CD14-positive monocyte (primary cell): ENCODE measurements at regions not wholly inside any gene's neighbourhood (a gene's known extent, or its start where the extent isn't known, plus 50 kb on each side); places are given as distances from the start of the nearest gene placed in this dataset.
"Not testable (repeated sequence)": the region's sequence is repeated elsewhere in the genome, so short reads cannot be mapped to it uniquely, and the experiment has no call there.

Source experiments
- DNase-seq, 3 donors: peaks; one replicate each; pipeline ENCODE4 v3.0.0-alpha.2; 2011 to 2022
- H2AFZ ChIP-seq: 2 replicates; pipeline ENCODE4 v1.6.0; 2012; ENCODE audit warnings: mild to moderate bottlenecking, low read depth, low read length, inconsistent platforms; ENCODE audit not compliant: insufficient read depth, poor library complexity, severe bottlenecking
- H3K27ac ChIP-seq, 2 donors: 1 replicate in 1 of 2; 2 replicates in 1 of 2; pipeline ENCODE4 v1.5.1; 2012 to 2013; ENCODE audit warnings: low read length in 2 of 2, control low read depth in 1 of 2, inconsistent platforms in 1 of 2, low read depth in 1 of 2, mild to moderate bottlenecking in 1 of 2
- H3K27me3 ChIP-seq, 2 donors: one replicate each; pipeline versions ENCODE4 v1.6.0 to v1.6.1; 2011 to 2013; ENCODE audit warnings: low read length in 2 of 2; ENCODE audit not compliant: control insufficient read depth in 2 of 2, insufficient read depth in 2 of 2
- H3K36me3 ChIP-seq, 2 donors: replicated peaks in 1 of 2; 1 replicate in 1 of 2; 2 replicates in 1 of 2; pipeline versions ENCODE4 v1.5.1 to v1.6.1; 2012 to 2013; ENCODE audit warnings: low read length in 2 of 2, control low read depth in 1 of 2, inconsistent platforms in 1 of 2, mild to moderate bottlenecking in 1 of 2; ENCODE audit not compliant: insufficient read depth in 2 of 2, control insufficient read depth in 1 of 2
- H3K4me1 ChIP-seq, 2 donors: 1 replicate in 1 of 2; 2 replicates in 1 of 2; pipeline versions ENCODE4 v1.5.1 to v1.6.1; 2012 to 2013; ENCODE audit warnings: low read length in 2 of 2, control low read depth in 1 of 2, inconsistent platforms in 1 of 2, mild to moderate bottlenecking in 1 of 2, moderate library complexity in 1 of 2; ENCODE audit not compliant: insufficient read depth in 2 of 2, control insufficient read depth in 1 of 2
- H3K4me2 ChIP-seq: replicated peaks from 2 replicates; pipeline ENCODE3; 2012; ENCODE audit warnings: low read length, moderate library complexity, mild to moderate bottlenecking; ENCODE audit not compliant: poor library complexity, severe bottlenecking; ENCODE audit errors: extremely low read depth
- H3K4me3 ChIP-seq, 3 experiments: fragments of 200-600 bp in 1 of 3; sonication (generic) in 1 of 3; replicated peaks in 1 of 3; 1 replicate in 2 of 3; 2 replicates in 1 of 3; pipeline ENCODE4 v1.5.1; 2011 to 2013; ENCODE audit warnings: low read length in 3 of 3, mild to moderate bottlenecking in 3 of 3, control low read depth in 2 of 3, low read depth in 2 of 3, inconsistent platforms in 1 of 3, moderate library complexity in 1 of 3
- H3K79me2 ChIP-seq: 2 replicates; pipeline ENCODE4 v1.6.0; 2012; ENCODE audit warnings: mild to moderate bottlenecking, control low read depth, inconsistent platforms, low read length, moderate library complexity; ENCODE audit not compliant: insufficient read depth
- H3K9ac ChIP-seq: 2 replicates; pipeline ENCODE4 v1.6.0; 2017; ENCODE audit warnings: low read length, mild to moderate bottlenecking; ENCODE audit not compliant: insufficient read depth, poor library complexity, severe bottlenecking
- H3K9me3 ChIP-seq, 2 donors: replicated peaks in 1 of 2; 1 replicate in 1 of 2; 2 replicates in 1 of 2; pipeline versions ENCODE4 v1.5.1 to v1.6.1; 2012 to 2013; ENCODE audit warnings: low read length in 2 of 2, control low read depth in 1 of 2; ENCODE audit not compliant: control insufficient read depth in 1 of 2, insufficient read depth in 1 of 2
- H4K20me1 ChIP-seq: 2 replicates; pipeline ENCODE4 v1.6.0; 2012; ENCODE audit warnings: mild to moderate bottlenecking, low read length, control low read depth, moderate library complexity; ENCODE audit not compliant: insufficient read depth
- H3K27ac Mint-ChIP-seq, 7 donors: one replicate each; pipeline ENCODE4 v1.8.0; 2020; ENCODE audit warnings: mild to moderate bottlenecking in 7 of 7, mixed read lengths in 7 of 7, moderate library complexity in 6 of 7, inconsistent platforms in 2 of 7
- H3K27me3 Mint-ChIP-seq, 3 donors: one replicate each; pipeline ENCODE4 v1.8.0; 2021 to 2022; ENCODE audit warnings: low read depth in 3 of 3, mild to moderate bottlenecking in 3 of 3, mixed read lengths in 3 of 3, moderate library complexity in 3 of 3, inconsistent platforms in 1 of 3
- H3K36me3 Mint-ChIP-seq, 2 donors: one replicate each; pipeline ENCODE4 v1.8.0; 2020; ENCODE audit warnings: mixed read lengths in 2 of 2, inconsistent platforms in 1 of 2, mild to moderate bottlenecking in 1 of 2
- H3K4me1 Mint-ChIP-seq: one replicate; pipeline ENCODE4 v1.8.0; 2020; ENCODE audit warnings: mild to moderate bottlenecking, mixed read lengths
- H3K4me3 Mint-ChIP-seq, 2 donors: one replicate each; pipeline ENCODE4 v1.8.0; 2020; ENCODE audit warnings: mild to moderate bottlenecking in 2 of 2, mixed read lengths in 2 of 2, moderate library complexity in 1 of 2
- H3K9me3 Mint-ChIP-seq, 7 donors: one replicate each; pipeline ENCODE4 v1.8.0; 2020 to 2022; ENCODE audit warnings: mixed read lengths in 7 of 7, mild to moderate bottlenecking in 6 of 7, moderate library complexity in 6 of 7, inconsistent platforms in 2 of 7
- CTCF ChIP-seq: fragments of 200-600 bp; IDR thresholded peaks from one replicate; pipeline ENCODE4 v1.8.0; 2022; ENCODE audit warnings: antibody characterized with exemption, mild to moderate bottlenecking
- WGBS: methylation state at CpG from one replicate; pipeline ENCODE4 v1.1.5; 2013; ENCODE audit warnings: missing lambda C conversion rate; ENCODE audit not compliant: insufficient coverage; 5-methylcytosine and 5-hydroxymethylcytosine counted together
- intact Hi-C, 2 donors: fragments of 100-400 bp; cut with micrococcal nuclease; formaldehyde crosslinking; loops; one replicate each; pipeline versions ENCODE4 v1.15.0 to v1.15.1; 2023

- Histone ChIP-seq H3K9ac (no peak overlapping the region), H3K36me3 (no peaks in the 10 kb centered on the region), H3K4me3 (no peak overlapping the region), H3K9me3 (no peaks in the 10 kb centered on the region), H4K20me1 (no peaks in the 10 kb centered on the region), H3K4me2 (no peak overlapping the region), H3K79me2 (no peaks in the 10 kb centered on the region), H3K4me1 (no peaks in the 10 kb centered on the region), H2AFZ (no peak overlapping the region), H3K27ac (no peak overlapping the region), H3K27me3 (no peaks in the 10 kb centered on the region)
- TF ChIP-seq CTCF, result no peak
- Mint-ChIP-seq H3K27ac (no peak overlapping the region), H3K27me3 (peaks cover 0 to 2% (median 2%) of the 10 kb centered on the region in 3 donors), H3K9me3 (peaks cover 2 to 10% (median 5%) of the 10 kb centered on the region in 7 donors), H3K36me3 (no peaks in the 10 kb centered on the region), H3K4me3 (no peak overlapping the region), H3K4me1 (no peaks in the 10 kb centered on the region)
- intact Hi-C loops, result no loop called here
- DNase-seq, result no peak
These were observed 95.4 kb upstream of the ADAMTS9 start for GRCh38 chr3:64783200-64783599.

GRCh38 chr3:64780923-64781322 is 93.1 kb upstream of the ADAMTS9 start:
- intact Hi-C loops, H3K4me3 ChIP-seq, H3K9ac ChIP-seq, H3K27ac Mint-ChIP-seq, H3K4me2 ChIP-seq, H3K27me3 Mint-ChIP-seq, H3K79me2 ChIP-seq, DNase-seq, H3K4me1 ChIP-seq, H3K27me3 ChIP-seq, H3K4me3 Mint-ChIP-seq, H2AFZ ChIP-seq, H3K4me1 Mint-ChIP-seq, H3K27ac ChIP-seq, H3K36me3 ChIP-seq, H3K36me3 Mint-ChIP-seq, H4K20me1 ChIP-seq: not testable (repeated sequence)
- 100% methylated on average over 1 of the region's 4 CpGs for WGBS
- H3K9me3 Mint-ChIP-seq, result peaks cover 7 to 23% (median 16%) of the 10 kb centered on the region in 7 donors
- H3K9me3 ChIP-seq, result peaks cover 0 to 13% of the 10 kb centered on the region in 2 donors
